ES-I3 (cell line): ENCODE measurements at regions not wholly inside any gene's neighbourhood (a gene's known extent, or its start where the extent isn't known, plus 50 kb on each side); places are given as distances from the start of the nearest gene placed in this dataset.

ENCODE experiments used
- H3K36me3 ChIP-seq: 2 replicates; pipeline ENCODE4 v1.6.1; 2013; ENCODE audit warnings: mild to moderate bottlenecking, low read length, control low read depth, moderate library complexity; ENCODE audit not compliant: insufficient read depth
- H3K4me1 ChIP-seq: 2 replicates; pipeline ENCODE4 v1.6.1; 2013; ENCODE audit warnings: mild to moderate bottlenecking, control low read depth, low read length; ENCODE audit not compliant: insufficient read depth
- H3K9ac ChIP-seq: 2 replicates; pipeline ENCODE4 v1.6.1; 2013; ENCODE audit warnings: low read depth, mild to moderate bottlenecking, low read length, moderate library complexity
- H3K9me3 ChIP-seq: 2 replicates; pipeline ENCODE4 v1.6.1; 2013; ENCODE audit warnings: mild to moderate bottlenecking, low read length, moderate library complexity; ENCODE audit not compliant: control insufficient read depth, insufficient read depth

DNA sequence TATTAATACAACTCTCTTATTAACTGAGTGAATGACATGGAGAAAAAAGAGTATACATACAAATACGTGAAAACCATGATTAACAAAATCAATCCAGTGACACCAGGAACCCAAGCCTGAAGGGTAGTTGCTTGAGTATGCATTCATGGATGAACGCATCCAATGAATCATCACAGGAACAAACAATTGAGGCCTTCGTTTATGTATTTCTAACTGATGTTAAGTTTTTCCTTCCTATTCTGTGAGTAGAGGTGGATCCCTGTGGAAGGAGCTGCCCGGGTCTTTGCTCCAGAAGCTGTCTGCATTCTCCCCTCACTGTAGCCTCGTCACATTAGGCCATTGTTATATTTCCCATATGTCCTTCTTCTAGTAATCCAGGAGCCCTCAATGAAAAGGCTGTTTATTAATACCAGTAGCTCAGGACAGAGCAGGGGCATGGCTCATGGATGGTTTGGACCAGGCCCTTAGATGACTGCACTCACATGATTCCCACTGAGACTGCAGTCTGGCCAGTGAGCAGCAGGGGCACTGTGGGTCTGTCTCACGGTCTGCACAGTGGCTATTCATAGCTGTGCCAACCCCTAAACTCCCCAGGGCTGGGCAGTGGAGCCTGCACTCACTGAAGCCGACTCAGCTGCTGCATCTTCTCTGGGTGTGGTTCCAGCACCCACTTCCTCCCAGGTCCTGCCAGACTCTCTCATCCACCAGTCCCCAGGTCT, 128.1 kb upstream of the TOP3B start:
- Histone ChIP-seq H3K9ac (no peak overlapping the region), H3K9me3 (no peaks in the 10 kb centered on the region), H3K36me3 (no peaks in the 10 kb centered on the region), H3K4me1 (peaks cover 19% of the 10 kb centered on the region; the same call in 1 of the 2 replicates)

DNA sequence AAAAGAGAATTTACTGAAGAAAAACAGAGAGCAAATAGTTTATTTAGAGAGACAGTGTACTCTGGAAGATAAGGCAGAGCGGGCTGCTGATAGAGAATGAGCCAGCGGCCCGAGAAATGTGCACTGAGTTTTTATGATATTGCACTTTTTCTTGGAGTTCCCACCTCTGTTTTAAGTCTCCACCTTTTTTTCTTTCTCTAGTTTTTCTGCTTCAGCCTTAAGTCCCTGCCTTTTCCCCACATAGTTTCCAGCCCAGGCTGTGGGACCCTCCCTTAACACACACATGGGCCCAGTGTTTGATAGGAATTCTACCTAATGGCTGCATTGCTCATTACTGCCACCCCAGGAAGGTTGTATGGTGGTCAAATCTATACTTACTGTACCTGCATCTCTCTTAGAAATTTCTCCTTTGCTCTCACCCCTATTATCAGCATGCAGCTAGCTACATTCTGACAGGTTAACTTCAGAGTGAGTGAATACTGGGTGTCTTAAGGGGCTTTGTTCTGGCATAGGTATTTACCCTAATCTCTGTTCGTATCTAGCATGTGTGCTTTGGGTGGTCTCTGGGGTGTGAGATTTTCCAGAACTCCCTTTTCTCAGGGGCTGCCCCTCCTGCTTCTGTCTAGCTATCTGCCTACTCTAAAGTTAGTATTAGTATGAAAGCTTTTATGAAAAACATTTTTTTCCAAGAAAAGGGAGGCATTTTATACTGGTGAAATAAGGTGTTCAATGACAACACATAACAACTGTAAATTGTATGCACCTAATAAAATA, 127.3 kb upstream of the TOP3B start:
- H3K4me1 ChIP-seq = peaks cover 19% of the 10 kb centered on the region; the same call in 1 of the 2 replicates
- H3K36me3 ChIP-seq = no peaks in the 10 kb centered on the region
- H3K9ac ChIP-seq = no peak overlapping the region
- no peaks in the 10 kb centered on the region for H3K9me3 ChIP-seq

DNA sequence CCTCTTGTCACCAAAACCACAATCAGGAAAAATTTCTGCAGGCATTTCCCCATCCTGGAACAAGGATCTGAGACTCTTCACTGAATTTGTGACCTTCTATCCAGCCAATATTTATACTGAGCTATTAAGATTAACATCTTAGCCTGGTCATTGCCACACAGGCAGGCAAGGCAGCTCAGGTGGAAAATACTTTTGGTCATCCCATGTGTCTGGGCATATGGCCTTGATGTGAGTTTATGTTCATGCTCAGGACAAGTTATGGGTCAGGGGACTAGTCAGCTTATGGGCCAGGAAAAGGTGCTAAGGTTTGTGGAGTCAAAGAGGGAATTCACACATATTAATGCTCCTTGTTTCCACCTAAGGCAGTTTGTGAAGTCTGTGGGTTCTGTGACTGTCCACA, 124.3 kb upstream of the TOP3B start:
- peaks cover 19% of the 10 kb centered on the region; the same call in 1 of the 2 replicates for H3K4me1 ChIP-seq
- H3K9me3 ChIP-seq = no peaks in the 10 kb centered on the region
- H3K9ac ChIP-seq = no peak overlapping the region
- H3K36me3 ChIP-seq = no peaks in the 10 kb centered on the region

- H3K4me1 ChIP-seq = peaks cover 14% of the 10 kb centered on the region; the same call in 1 of the 2 replicates
- no peak overlapping the region for H3K9ac ChIP-seq
- H3K36me3 ChIP-seq = no peaks in the 10 kb centered on the region
- no peaks in the 10 kb centered on the region for H3K9me3 ChIP-seq
These were observed 122.8 kb upstream of the TOP3B start for GRCh38 chr22:22105364-22105763.

DNA sequence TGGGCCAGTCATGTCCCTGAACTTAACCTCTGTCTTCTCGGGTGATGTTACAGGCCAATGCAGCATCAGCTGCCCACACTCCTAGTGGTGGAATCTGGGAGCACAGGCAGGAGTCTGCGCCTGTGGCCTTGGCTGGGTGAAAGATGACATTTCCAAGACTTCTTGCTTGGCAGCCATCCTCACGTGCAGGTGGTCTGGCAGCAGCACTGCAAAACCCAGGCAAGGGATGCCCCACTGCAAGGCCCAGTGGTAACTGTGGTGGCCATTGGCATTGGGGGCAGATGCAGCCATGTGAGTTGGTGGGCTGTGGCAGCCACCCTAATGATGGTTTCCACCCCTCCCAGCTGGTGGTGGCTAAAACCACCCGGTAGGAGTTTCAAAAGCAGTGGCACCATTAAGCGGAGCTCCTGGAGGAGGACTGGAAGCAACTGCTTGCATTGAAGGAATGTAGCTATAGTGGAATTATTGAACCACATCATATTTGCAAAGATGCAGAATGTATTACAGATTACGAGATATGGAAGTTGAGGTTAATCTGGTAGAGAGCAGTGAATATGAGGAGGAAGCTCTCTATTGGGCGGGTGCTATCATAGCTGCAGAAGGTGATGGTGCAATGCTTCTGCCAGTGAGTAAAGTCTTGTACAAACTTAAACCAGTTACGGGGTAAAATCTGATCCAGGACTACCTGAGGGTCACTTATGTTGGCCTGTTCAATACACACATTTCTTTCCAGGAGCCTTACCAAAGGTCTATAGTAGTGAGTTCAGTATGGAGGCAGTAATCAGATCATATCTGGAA, 120.7 kb upstream of the TOP3B start:
- Histone ChIP-seq H3K9ac (no peak overlapping the region), H3K4me1 (peaks cover 6% of the 10 kb centered on the region; the same call in 1 of the 2 replicates), H3K36me3 (no peaks in the 10 kb centered on the region), H3K9me3 (no peaks in the 10 kb centered on the region)

- Histone ChIP-seq H3K9ac (no peak overlapping the region), H3K9me3 (no peaks in the 10 kb centered on the region), H3K4me1 (no peaks in the 10 kb centered on the region)
These were observed 117.5 kb upstream of the TOP3B start for GRCh38 chr22:22099833-22100812.

GRCh38 chr22:22099194-22099486, 116.6 kb upstream of the TOP3B start:
- no peak overlapping the region for H3K9ac ChIP-seq
- H3K4me1 ChIP-seq = no peaks in the 10 kb centered on the region
- H3K9me3 ChIP-seq = no peaks in the 10 kb centered on the region
- no peaks in the 10 kb centered on the region for H3K36me3 ChIP-seq

More at GRCh38 chr22:22099833-22100812, 117.5 kb upstream of the TOP3B start:
- no peaks in the 10 kb centered on the region for H3K36me3 ChIP-seq

DNA sequence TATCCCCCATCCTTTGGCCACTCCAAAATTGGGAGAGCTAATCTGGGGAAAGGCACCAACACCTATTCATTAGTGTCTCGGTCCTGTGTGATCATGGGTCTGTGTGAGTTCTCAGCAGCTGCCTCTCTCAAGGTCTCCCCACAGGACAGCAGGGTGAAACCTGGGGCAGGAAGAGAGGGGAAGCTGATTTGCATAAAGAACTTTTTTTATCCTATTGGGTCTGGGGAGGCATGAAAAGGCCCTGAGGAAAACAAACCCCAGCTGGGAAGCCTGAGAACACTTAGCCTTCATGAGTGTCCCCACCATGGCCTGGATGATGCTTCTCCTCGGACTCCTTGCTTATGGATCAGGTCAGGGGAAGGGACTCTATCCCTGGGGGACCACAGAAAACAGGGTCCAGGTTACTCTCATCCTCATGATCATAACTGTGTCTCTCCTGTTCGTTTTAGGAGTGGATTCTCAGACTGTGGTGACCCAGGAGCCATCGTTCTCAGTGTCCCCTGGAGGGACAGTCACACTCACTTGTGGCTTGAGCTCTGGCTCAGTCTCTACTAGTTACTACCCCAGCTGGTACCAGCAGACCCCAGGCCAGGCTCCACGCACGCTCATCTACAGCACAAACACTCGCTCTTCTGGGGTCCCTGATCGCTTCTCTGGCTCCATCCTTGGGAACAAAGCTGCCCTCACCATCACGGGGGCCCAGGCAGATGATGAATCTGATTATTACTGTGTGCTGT, 116.0 kb upstream of the TOP3B start:
- H3K9me3 ChIP-seq = no peaks in the 10 kb centered on the region
- H3K9ac ChIP-seq = no peak overlapping the region
- H3K4me1 ChIP-seq = no peaks in the 10 kb centered on the region
- H3K36me3 ChIP-seq = no peaks in the 10 kb centered on the region

GRCh38 chr22:22097727-22098228, 115.2 kb upstream of the TOP3B start:
- H3K4me1 ChIP-seq = no peaks in the 10 kb centered on the region
- no peak overlapping the region for H3K9ac ChIP-seq
- H3K9me3 ChIP-seq = no peaks in the 10 kb centered on the region
- no peaks in the 10 kb centered on the region for H3K36me3 ChIP-seq

- no peaks in the 10 kb centered on the region for H3K9me3 ChIP-seq
- no peaks in the 10 kb centered on the region for H3K4me1 ChIP-seq
- H3K36me3 ChIP-seq = no peaks in the 10 kb centered on the region
- no peak overlapping the region for H3K9ac ChIP-seq
These were observed 112.3 kb upstream of the TOP3B start for GRCh38 chr22:22094921-22095320.

DNA sequence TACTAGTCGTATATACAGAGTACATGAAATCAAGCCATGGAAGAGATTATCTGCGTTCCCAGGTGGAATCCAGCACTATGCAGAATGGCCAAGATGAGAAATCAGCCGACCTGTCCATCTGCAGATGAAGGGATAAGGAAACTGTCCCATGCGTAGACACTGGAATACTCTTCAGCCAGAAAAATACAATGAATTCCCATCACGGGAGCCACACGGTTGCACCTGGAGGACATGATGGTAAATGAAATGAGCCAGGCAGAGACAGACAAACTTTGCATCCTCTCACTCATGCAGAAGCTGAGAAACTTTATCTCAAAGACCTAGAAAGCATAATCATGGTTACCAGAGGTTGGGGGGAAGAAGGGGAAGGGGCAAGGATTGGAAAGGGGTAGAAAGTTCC, 111.9 kb upstream of the TOP3B start:
- Histone ChIP-seq H3K36me3 (no peaks in the 10 kb centered on the region), H3K9ac (no peak overlapping the region), H3K9me3 (no peaks in the 10 kb centered on the region), H3K4me1 (no peaks in the 10 kb centered on the region)

DNA sequence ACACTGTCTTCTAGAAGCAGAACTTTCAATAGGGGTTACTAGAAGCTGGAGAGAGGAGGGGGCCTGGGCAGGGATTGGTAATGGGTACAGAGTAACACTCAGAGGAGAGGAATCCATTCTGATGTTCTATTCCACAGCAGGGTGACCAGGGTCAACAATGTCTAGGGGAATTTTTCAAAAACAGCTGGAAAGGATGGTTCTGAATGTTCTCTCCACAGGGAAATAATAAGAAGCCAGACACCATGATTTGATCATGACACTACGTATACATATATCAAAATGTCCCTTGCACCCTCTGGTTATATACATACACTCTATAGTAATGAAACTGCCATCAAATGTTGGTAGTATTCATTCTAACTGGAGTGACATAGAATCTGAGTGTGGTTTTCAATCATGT, 111.2 kb upstream of the TOP3B start:
- H3K9me3 ChIP-seq = no peaks in the 10 kb centered on the region
- H3K36me3 ChIP-seq = no peaks in the 10 kb centered on the region
- no peak overlapping the region for H3K9ac ChIP-seq
- H3K4me1 ChIP-seq = no peaks in the 10 kb centered on the region

- H3K9me3 ChIP-seq = no peaks in the 10 kb centered on the region
- no peak overlapping the region for H3K9ac ChIP-seq
- no peaks in the 10 kb centered on the region for H3K36me3 ChIP-seq
- H3K4me1 ChIP-seq = no peaks in the 10 kb centered on the region
These were observed 110.4 kb upstream of the TOP3B start for GRCh38 chr22:22092974-22093373.
